Stimulated activated CD4-positive, alpha-beta T cell treated with anti-CD3 and anti-CD28 coated beads, Interleukin-2, amount 100 ng/mL, for 24 hours (primary cell): ENCODE measurements at regions not wholly inside any gene's neighbourhood (a gene's known extent, or its start where the extent isn't known, plus 50 kb on each side); places are given as distances from the start of the nearest gene placed in this dataset.
"Not testable (repeated sequence)": the region's sequence is repeated elsewhere in the genome, so short reads cannot be mapped to it uniquely, and the experiment has no call there.

Experiments used
- DNase-seq, 2 donors: peaks; one replicate each; pipeline ENCODE4 v3.0.0-alpha.2; 2020

DNA sequence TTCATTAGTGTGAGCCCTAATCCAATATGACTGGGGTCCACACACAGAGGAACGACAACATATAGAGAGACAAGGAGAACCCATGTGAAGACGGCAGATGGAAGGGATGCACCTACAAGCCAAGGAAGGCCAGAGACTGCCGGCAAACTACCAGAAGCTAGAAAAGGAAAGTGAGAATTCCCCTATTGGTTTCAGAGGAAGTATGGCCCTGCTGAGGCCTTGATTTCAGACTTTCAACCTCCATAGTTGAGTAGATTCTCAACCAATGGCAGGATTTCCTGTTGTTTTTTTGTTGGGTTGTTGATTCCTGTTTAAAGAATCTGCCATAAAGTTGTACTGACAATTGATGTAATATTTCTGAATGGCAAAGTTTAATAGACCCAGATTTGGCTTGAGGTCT, 241.5 kb downstream of the SATB2 start:
- DNase-seq: no peak

DNA sequence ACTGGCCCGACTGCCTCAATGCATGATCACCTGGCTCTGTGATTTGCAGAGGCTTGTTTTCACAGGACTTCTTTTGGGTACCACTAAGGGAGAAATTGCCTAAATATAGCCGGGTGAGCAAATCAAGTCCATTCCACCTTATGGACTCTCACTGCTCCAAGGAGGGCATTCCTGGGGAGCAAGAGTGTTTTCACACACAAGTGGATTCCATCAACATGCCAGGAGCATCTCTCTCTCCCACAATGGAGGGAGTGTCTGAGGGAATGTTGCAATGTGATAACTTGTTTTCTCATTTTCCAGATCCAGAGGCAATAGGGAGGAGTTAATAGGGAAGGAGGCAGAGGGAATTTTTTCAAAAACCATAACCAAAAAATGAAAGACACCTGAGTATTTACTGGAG, 250.7 kb downstream of the SATB2 start:
- DNase-seq: no peak

DNA sequence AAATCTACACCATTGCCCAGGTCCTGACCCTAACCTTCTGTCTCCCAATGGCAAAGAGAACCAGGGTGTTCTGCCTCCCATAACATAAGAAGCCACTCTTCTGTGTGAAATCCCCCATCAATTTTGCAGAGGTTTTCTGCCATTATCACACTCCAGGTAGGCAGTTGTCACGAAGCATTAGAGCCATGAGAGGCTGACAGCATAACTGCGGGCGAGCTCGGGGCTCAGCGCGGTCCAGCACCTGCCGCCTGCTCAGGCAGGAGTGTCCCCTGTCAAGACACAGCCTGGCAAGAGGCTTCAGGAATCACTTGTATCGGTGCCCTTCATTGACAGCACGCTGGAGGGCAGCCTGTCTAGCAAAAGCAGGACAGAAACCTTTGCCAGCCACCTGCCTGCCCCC, 251.2 kb downstream of the SATB2 start:
- DNase-seq: no peak

DNA sequence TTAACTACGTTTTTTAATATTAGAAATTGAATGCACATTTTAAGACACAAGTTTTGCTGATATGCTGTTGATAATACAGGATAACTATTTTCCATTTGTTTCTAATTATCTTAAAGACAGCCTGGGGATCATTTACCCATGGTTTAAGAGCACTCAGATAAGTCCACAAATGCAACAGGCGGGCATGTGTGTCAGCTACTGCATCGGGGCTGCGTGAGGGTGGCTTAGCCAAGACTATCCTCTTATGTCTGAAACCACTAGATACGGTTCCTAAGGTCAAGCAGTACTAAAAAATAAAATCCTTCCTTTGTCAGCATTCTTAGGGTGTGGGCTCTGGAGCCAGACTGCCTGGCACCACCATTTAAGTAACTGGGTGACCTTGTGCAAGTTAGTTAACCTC, 254.8 kb downstream of the SATB2 start:
- no peak for DNase-seq

DNA sequence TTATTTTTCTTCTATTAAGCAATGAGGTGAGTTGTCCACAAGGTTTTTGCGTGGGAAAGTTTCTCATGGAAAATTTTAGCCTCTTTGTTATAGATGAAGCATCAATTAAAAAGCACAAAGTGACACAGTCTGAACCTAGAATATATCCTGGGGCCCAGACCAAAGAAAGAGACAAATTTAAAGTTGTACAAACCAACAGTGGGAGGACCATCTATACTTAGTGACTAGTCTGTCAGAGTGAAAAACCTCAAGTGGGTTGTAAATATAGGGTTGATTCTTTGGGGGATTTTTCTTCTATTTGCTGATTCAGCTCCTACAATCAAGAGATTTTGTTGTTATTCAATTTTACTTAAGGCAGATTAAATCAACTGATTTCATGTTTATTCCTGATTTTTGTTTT, 256.2 kb downstream of the SATB2 start:
- DNase-seq: no peak

DNA sequence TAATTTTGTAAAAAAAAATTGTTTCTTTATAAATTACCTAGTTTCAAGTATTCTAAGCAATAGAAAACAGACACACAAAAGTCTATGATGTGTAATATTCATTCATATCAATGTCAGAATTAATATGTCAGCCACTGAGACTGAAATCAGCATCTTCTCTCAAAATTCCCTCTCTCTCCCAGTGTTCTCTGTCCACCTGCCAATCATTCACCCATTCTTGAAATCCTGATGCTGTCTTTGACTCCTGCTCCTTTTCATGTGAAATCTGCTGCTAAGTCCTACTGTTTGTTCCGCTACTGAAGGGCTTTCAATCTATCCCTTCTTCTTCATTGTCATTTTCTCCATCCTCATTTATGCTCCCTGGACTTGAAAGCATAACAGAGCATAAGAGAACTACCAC, 257.9 kb downstream of the SATB2 start:
- no peak for DNase-seq

DNA sequence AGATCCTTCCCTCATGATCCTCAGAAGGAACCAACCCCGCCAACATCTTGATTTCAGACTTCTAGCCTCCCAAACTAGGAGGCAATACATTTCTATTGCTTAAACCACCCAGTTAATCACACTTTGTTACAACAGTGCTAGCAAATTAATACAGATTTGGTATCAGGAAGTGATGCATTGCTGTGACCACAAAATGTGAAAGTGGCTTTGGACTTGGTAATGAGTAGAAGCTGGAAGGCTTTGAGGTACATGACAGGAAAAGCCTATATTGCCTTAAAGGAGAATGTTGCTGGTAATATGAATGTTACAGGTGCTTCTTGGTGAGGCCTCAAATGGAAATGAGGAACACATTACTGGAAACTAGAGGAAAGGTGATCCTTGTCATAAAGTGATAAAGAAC, 260.3 kb downstream of the SATB2 start:
- no peak for DNase-seq

DNA sequence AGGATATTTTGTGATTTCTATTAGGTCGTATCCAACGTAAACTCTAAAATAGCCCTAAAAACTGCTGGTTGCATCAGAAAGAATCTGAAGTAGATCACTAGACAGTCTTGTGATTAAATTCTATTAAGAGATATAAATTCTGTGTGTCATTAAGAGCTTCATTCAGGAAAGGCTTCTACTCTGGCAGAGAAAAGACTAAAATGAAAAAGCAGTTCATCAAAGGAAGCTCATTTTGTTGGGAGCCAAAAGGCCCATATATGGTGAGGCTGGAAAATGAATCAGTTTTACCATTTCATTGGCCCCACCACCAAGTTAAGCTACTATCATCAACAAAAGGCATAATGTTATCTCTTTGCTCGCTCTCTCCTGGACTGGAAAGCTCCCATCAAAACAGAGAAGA, 261.1 kb downstream of the SATB2 start:
- DNase-seq: no peak

DNA sequence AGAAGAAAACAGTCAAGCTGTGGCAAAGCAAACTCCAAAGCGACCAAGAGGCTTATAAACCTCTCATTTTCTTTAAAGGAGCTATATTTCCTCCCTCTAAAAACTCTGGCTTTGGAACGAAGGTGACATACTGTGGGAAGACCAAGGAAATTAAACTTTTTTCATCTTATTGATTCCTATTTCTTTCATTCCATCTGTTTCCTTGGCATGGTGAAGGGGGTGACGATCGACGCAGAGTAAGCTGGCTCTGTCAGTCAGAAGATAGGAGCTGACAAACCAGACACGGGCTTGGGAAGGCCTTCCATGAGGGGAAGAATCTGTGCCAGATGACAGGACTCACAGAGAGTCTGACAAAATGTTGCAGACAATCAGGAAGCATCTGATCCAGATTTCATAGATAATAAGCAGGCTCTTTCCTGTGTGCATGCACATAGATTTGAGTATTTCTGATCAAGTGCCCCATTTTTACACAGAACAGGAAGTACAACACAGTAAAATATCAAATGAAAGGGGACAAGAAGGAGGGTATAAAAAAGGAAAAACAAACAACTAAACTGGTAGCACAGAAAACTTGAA, 261.7 kb downstream of the SATB2 start:
- DNase-seq: no peak

DNA sequence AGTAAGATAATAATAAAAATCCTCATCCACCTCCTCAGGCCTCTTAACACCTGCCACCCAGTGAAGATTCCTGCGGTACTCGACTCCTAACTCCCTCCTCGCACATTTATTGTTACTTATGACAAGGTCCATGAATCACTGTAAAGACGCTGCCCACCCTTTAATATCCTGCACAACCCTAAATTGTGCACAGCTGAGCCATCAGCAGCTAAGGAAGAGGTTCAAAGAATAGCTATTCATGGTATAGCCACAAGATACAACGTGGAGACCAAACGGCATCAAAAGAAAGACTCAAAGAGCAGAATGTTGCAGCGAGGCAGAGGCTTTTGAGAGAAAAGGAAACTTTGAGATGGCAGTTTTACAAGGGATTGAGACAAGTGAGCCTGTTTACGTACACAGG, 266.3 kb downstream of the SATB2 start:
- DNase-seq: no peak

DNA sequence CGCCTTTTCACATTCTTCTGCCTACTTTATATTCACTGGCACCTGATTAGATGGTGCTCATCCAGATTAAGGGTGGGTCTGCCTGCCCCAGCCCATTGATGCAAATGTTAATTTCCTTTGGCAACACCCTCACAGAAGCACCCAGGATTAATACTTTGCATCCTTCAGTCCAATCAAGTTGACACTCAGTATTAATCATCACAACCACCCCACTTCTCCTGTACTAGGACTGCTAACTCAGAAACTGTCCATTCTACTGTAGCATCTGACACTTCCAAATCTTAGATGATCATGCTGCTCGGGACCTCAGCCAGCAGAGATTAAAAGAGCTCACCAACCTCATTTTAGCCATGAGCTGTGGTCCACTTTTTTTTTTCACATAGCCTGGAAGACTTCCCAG, 268.5 kb downstream of the SATB2 start:
- no peak for DNase-seq

DNA sequence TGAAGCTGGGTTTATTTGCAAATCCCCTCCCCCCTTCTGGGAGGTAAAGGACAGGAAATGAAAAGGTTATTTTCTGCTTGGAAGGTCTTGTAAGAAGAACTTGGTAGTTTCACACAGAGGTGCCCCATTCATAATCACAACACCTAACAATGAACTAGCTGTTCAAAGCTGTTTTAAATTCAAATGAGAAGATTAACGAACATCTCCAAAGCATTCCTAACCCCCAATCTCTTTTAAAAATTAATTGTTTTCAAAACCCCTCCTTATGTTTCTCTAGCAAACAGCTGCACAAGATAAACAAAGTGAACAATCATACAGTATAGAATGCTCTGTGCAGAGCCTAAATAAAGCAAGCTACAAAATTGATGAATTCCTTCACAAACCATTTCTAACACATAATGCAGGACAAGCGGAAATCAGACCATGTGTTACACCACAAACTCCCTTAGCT, 271.4 kb downstream of the SATB2 start:
- no peak for DNase-seq

DNA sequence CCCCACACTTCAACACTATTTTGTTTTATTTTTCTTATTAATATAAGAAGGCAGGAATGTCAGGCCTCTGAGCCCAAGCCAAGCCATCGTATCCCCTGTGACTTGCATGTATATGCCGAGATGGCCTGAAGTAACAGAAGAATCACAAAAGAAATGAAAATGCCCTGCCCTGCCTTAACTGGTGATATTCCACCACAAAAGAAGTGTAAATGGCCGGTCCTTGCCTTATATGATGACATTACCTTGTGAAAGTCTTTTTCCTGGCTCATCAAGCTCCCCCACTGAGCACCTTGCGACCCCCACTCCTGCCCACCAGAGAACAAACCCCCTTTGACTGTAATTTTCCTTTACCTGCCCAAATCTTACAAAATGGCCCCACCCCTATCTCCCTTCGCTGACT, 272.6 kb downstream of the SATB2 start:
- DNase-seq: not testable (repeated sequence)

DNA sequence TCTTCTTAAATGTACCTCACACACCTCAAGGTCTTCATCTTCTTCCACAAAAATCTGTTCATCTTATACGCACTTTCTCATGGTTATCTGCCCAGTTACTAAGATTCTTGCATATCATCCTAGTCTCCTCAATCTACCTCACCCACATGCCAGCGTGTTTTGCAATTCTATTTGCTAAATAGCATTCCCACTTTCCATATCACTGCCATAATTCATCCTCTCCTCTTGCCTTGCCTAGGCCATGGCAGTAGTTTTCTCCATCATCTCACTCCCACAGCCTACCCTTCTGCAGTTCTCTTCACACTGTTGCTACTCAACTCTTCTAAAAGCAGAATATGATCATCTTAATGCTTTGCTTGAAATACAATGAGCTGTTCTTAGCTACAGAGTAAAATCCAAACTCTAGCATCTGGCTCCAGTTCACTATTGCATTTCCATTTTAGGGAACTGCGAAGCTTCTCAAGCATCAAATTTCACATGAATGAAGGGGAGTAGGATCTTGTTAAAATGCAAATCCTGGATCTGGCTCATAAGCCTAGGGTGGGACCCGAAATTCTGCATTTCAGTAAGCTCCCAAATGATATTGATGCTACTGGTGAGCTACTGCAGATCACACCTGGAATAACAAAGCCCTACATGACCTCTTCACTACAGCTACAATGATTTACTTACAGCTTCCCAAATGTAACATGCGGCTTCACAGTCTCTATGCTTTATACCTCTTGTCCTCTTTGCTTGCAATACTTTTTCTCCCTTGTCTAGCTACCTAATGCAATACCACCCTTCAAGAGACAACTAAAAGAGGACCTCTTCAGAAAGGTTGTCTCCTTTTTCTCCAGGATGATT, 293.9 kb downstream of the SATB2 start:
- no peak for DNase-seq

DNA sequence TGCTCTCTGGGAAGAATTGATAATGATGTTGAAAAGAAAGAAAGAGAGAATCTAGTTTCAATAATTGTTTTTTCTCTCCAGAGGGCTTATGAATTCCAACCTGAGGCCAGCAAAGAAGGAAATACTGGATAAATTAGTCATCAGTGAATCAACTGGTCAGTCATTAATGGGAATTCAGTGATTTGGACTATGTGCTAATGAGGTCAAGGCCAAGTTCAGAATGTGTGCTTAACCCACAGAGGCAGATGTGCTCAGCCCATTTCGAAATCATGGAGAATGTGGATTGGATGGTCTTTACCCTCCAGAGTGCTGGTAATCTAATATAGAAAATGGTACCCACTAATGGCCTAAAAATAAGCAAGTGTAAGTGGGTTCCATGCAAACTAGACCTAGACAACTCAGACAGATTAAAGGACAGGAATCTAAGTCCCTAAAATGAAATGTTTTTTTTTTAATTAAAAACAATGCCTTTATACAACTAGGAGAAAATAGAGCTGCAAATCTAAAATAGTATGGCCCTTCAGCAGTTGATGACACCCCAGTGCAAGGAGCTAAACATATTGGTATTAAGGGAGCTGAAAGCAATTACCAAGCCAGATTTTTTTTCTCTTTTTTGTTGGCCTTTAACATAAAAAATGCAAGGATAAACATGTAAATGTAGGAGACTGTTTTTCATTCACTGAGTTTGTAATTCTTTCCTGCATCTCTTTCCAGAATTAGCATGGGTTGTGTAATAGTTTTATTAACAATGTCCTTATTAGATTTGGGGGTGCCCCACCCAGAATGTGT, 296.9 kb downstream of the SATB2 start:
- no peak for DNase-seq

DNA sequence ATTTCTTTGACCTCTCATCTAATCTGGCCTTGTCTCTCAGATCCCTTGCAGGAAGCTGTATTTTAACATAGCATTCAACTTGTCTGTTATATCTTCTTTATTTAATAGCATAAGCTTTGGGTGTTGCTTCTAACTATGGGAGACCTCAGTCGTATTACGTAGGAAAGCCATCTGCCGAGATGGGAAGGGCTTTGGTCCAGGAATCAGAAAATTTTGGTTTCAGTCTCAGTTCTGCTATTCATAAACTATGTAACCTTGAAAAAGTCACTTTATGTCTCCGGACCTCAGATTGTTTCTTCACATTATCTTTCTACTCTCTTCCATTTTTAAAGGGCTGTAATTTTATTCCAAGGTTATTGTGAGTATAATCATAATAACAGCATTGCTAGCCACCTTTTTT, 297.7 kb downstream of the SATB2 start:
- DNase-seq: no peak

DNA sequence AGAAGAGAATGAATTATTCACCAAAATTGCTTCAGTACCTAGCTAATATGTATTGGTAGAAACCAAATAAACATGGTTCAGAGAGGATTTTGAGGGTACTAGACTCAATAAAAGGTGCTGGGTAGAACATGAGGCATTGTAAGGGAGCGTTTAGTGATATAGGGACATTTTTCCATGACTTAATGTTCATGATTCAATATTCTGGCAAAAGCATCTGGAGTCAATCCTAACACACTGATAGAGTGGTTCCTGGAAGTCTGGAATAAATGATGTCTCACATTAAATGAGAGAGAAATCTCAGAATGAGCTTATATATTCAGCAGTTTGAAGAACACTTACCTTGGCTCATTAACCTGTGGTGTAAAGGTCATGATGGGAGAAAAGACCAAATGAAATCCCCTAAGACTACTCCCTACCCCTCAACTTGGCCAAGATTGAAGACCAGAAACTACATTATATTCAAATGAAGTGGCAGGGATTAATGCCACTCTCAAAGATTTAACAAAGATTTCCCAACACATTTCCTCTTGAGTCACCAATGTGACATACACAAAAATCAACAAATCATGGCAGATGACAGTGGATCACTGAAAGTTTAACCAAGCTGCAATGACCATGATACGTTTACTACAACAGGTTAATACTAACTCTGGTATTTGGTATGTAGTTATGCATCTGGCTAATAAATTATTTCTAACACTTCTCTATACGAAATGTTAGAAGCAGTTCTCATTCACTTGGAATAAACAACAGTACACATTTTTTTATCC, 309.5 kb downstream of the SATB2 start:
- no peak for DNase-seq

DNA sequence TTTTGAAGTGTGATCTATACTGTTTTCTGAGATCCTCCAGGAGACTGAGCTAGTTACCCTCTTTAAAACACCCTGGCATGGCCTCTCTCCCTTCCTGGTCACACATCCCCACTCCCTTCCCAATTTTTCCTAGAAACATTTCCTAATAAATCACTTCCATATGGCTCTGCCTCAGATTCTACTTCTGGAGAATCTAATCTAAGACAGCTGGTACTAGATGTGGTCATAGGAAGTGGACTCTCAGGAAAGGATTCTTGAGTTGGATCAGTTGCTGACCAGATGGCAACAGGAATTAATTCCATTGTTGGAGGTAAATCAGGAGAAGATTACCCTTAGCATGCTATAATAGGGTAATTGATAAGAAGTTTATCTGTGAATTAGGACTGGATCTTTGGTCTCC, 310.5 kb downstream of the SATB2 start:
- DNase-seq: no peak

DNA sequence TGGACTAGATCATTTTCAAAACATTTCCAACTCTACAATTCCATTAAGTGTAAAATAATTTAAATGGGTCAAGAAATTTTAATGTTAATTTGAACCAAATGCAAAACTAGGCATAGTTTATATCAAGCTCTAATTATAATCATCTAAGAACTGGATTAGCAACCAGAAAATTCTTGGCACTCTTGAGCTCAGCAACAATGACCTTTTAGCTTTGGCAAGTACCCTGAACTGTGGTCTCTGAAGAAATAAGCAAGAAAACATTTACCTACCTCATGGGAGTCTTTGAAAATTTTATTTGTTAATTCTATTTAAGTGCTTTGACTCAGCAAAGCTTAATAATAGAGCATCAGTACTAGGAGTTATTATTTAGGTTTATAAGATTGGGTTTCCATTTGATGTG, 313.2 kb downstream of the SATB2 start:
- DNase-seq: no peak

DNA sequence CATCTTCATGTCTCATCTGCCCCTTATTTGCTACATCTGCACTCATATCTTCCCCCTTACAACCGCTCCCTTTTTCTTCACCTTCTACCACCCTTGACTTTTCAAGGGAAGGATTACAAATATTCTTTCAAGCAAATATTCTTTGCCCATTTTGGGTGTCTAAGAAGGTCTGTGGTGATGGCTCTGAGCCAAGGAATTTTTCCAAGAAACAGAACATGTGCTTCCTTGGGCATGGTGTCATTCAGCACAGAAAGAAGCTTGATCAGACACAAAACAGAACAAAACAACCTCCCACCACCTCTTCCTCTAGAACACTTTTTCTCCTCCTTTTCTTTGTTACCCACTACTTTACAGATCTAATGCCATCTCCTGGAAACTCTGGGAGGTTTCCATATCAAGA, 313.7 kb downstream of the SATB2 start:
- DNase-seq: no peak

DNA sequence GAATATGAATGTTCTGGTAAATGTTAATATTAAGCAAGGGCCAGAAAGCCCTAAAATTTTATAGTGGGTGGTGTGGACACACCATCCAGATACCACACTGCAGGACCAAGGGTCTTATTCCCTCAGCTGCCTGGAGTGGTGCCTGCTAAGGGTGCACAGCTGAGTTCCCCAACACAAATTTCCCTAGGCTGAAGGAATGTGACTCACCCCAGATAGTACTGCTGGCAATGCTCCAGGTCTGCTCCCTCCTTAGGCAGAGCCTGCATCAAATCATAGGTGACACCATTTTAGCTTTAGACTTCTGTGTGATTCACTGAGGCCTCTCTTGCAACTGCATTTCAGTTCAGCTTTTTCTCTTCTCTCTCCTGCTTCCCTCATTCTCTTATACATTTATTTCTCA, 321.1 kb downstream of the SATB2 start:
- DNase-seq: no peak

DNA sequence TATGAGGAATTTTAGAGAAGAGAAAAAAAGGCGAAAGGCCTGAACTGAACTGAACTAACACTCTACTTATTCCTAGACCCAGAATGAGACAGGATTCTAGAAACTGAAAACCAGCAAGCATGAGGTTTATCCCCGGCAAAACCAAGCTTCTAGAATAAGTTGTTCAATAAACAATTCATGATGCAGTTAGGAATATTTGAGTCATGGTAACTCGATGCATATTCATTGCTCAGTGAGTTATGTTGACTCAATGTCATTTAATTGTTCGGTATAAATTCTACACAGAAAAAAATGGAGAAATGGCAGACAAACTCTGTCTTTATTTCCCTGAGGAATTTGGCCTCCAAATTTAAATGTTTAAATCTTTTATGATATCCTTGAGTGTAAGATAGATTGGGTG, 321.5 kb downstream of the SATB2 start:
- no peak for DNase-seq

DNA sequence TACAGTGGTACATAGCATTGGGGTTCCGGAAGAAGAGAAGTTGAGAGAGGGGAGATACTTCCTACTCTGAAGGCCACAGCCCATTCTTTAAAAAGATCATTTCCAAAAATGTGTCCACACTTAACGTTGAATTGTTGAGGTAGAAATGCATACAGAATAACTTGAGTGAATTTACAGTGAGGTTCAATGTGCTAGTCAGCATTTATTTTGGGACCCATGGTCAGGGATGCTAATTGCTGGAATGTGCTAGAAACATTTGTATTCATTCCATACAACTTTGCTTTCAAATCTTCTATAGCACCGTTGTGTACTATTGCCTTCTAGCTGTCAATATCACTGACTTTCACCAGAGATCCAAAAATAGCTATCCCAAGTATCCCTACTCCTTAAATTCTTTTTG, 325.9 kb downstream of the SATB2 start:
- no peak for DNase-seq
